RWPE2 (cell line): ENCODE measurements at regions not wholly inside any gene's neighbourhood (a gene's known extent, or its start where the extent isn't known, plus 50 kb on each side); places are given as distances from the start of the nearest gene placed in this dataset.

Source experiments
- ATAC-seq: fragments of 200-7000 bp; cut with Tn5 transposase; 3 replicates; pipeline ENCODE4 v1.9.1; 2021; ENCODE audit warnings: low read depth
- DNase-seq: peaks from one replicate; pipeline ENCODE4 v3.0.0-alpha.2; 2020; ENCODE audit warnings: low spot score
- H3K27ac ChIP-seq: fragments of 450-650 bp; 2 replicates; pipeline ENCODE4 v1.5.1; 2017; ENCODE audit warnings: mild to moderate bottlenecking; ENCODE audit not compliant: poor library complexity, severe bottlenecking
- H3K27me3 ChIP-seq: fragments of 250-450 bp; sonication (Bioruptor Pico); 2 replicates; pipeline ENCODE4 v1.5.1; 2021; ENCODE audit warnings: mild to moderate bottlenecking, moderate library complexity; ENCODE audit not compliant: insufficient read depth, poor library complexity, severe bottlenecking
- H3K36me3 ChIP-seq: fragments of 250-450 bp; sonication (Bioruptor Pico); 2 replicates; pipeline ENCODE4 v1.5.1; 2020; ENCODE audit warnings: low read depth, mild to moderate bottlenecking, moderate library complexity
- H3K4me1 ChIP-seq: fragments of 250-450 bp; sonication (Bioruptor Pico); 2 replicates; pipeline ENCODE4 v1.5.1; 2021; ENCODE audit warnings: mild to moderate bottlenecking, moderate library complexity; ENCODE audit not compliant: insufficient read depth, poor library complexity, severe bottlenecking
- H3K4me3 ChIP-seq: fragments of 250-450 bp; sonication (Bioruptor Pico); 2 replicates; pipeline ENCODE4 v1.5.1; 2021; ENCODE audit warnings: mild to moderate bottlenecking, moderate library complexity; ENCODE audit not compliant: severe bottlenecking
- H3K9me3 ChIP-seq: fragments of 250-450 bp; sonication (Bioruptor Pico); 2 replicates; pipeline ENCODE4 v1.5.1; 2021; ENCODE audit warnings: mild to moderate bottlenecking, moderate library complexity; ENCODE audit not compliant: severe bottlenecking
- TF ChIP-seq, protein P1 (sequence below): fragments of 450-650 bp; IDR thresholded peaks from one replicate; pipeline ENCODE4 v1.5.1; 2017; ENCODE audit warnings: mild to moderate bottlenecking, moderate library complexity; ENCODE audit not compliant: poor library complexity, severe bottlenecking

DNA sequence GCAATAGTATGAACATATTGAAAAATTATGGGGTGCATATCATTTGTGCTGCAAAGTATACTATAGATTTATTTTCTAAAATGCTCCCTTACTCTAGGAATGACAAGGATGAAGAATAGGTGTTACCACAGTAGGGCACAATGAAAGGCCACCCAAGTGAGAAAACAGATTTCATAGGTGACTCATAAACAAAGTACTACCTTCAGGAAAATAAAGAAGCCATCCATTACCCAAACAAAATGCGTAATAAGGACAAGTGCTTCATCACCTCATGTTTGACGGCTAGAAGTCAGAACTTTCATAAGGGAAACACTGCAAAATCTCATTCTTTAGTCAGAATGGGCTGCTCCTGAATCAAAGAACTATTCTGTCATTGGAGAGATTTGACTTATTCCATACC, 116.6 kb downstream of the MFSD1 start:
- no peak for ATAC-seq
- TF ChIP-seq, protein P1, sequence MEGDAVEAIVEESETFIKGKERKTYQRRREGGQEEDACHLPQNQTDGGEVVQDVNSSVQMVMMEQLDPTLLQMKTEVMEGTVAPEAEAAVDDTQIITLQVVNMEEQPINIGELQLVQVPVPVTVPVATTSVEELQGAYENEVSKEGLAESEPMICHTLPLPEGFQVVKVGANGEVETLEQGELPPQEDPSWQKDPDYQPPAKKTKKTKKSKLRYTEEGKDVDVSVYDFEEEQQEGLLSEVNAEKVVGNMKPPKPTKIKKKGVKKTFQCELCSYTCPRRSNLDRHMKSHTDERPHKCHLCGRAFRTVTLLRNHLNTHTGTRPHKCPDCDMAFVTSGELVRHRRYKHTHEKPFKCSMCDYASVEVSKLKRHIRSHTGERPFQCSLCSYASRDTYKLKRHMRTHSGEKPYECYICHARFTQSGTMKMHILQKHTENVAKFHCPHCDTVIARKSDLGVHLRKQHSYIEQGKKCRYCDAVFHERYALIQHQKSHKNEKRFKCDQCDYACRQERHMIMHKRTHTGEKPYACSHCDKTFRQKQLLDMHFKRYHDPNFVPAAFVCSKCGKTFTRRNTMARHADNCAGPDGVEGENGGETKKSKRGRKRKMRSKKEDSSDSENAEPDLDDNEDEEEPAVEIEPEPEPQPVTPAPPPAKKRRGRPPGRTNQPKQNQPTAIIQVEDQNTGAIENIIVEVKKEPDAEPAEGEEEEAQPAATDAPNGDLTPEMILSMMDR: no peak

DNA sequence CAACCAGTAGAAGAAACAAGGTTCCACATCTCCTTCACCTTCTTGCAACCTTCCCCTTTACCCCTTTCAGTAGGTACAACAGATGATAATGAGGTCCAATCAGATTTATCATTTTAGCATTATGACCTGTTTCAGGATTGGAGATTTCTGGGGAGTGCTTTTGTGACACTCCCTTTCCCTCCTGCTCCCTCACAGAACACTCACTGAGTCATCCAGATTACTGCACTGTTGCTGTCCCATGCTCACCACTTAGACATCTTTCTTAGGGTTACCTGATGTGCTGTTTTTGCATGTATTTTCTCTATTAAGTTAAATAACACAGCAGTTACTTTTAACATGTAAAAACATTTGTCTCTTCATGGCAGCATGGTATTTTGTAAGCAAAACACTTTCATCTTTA, 118.5 kb downstream of the MFSD1 start:
- Histone ChIP-seq H3K36me3 (no peaks in the 10 kb centered on the region), H3K9me3 (no peaks in the 10 kb centered on the region), H3K27me3 (no peaks in the 10 kb centered on the region), H3K4me1 (no peaks in the 10 kb centered on the region), H3K4me3 (no peak overlapping the region), H3K27ac (no peak overlapping the region)
- ATAC-seq: peak; percentile 73
- TF ChIP-seq, protein P1: no peak
- DNase-seq: no peak

More for the DNA sequence above, 116.6 kb downstream of the MFSD1 start:
- H3K4me3 ChIP-seq: no peak overlapping the region
- no peaks in the 10 kb centered on the region for H3K36me3 ChIP-seq
- H3K4me1 ChIP-seq: no peaks in the 10 kb centered on the region
- no peak overlapping the region for H3K27ac ChIP-seq
- no peaks in the 10 kb centered on the region for H3K9me3 ChIP-seq
- H3K27me3 ChIP-seq: no peaks in the 10 kb centered on the region
- DNase-seq: no peak

DNA sequence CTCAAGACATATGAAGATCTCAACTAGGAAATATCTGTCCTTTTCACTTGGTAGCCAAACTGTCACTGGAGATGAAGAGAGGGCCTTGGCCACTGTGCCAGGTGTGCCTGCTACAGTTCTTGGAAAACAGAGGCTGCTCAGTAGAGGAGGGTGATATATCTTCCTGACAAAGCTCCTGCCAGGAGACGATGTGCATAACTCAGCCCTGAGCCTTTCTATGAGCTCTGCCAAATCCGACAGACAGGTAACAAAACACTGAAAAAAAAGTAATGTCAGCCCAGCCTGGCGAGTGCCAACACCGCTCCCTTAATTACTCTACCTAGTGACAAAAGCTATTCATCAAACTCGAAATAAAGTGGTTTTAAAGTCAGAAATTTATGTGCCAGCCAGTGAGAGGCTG, 123.2 kb downstream of the MFSD1 start:
- DNase-seq: no peak
- H3K4me3 ChIP-seq: no peak overlapping the region

DNA sequence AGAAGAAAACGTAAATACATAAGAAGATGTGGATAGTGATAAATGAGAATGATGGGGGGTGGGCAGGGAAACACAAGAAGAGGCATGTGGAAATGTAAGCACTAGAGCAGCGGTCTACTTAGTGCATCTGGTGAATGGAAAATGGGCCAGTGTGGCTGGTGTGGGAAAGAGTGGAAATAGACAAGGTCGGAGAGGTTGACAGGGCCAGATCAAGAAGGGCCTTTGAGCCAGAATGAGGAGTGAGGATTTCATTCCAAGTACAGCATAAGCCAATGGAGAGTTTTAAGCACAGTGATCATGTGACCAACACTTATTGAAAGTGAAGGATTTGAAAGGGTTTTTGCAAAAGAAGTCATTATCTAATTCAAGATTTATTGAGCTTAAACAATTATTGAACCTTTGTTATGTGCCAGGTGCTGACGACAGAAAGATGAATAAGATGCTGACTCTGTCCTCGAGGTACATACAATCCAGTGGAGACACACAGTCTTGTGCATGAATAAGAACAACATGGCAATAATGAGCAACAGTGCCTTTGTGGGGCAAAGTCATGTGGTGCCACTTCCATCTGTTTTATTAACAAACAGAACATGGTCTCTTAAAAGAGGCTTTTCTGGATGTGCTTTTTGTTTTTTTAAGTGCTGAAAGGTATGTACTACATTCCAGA, 124.1 kb downstream of the MFSD1 start:
- H3K9me3 ChIP-seq: no peaks in the 10 kb centered on the region
- no peaks in the 10 kb centered on the region for H3K4me1 ChIP-seq
- ATAC-seq: no peak
- no peak overlapping the region for H3K27ac ChIP-seq
- TF ChIP-seq, protein P1: no peak
- no peaks in the 10 kb centered on the region for H3K36me3 ChIP-seq
- H3K27me3 ChIP-seq: no peaks in the 10 kb centered on the region
- no peak overlapping the region for H3K4me3 ChIP-seq
- DNase-seq: no peak

More for the DNA sequence above, 123.2 kb downstream of the MFSD1 start:
- Histone ChIP-seq H3K27me3 (no peaks in the 10 kb centered on the region), H3K36me3 (no peaks in the 10 kb centered on the region), H3K4me1 (no peaks in the 10 kb centered on the region), H3K9me3 (no peaks in the 10 kb centered on the region), H3K27ac (no peak overlapping the region)
- TF ChIP-seq, protein P1: no peak
- ATAC-seq: no peak

DNA sequence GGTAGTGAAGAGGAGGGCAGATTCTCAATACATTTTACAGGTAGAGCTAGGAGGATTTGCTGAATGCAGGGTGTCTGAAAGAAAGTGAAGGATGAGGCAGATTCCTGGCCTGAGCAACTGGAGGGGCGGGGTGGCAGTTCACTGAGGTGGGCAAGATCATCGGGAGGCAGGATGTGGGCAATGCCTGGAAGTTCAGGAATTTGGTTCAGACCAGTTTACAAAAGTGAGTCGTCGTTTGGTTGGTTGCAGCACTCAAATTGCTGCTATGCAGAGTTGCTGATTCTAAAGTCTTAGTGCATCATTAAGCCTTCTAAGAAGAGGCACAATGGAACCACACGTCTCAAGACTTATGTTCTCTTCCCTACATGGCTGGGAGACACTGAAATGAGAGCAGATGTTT, 134.0 kb downstream of the MFSD1 start:
- Histone ChIP-seq H3K36me3 (no peaks in the 10 kb centered on the region), H3K27me3 (no peaks in the 10 kb centered on the region), H3K4me3 (no peak overlapping the region), H3K9me3 (no peaks in the 10 kb centered on the region), H3K27ac (no peak overlapping the region), H3K4me1 (peaks cover 5% of the 10 kb centered on the region)
- TF ChIP-seq, protein P1: no peak
- DNase-seq (no peak), ATAC-seq (peak; percentile 48; the same call in 2 of the 3 replicates)
